Stimulated activated CD8-positive, alpha-beta memory T cell treated with anti-CD3 and anti-CD28 coated beads, Interleukin-7, amount 100 ng/mL, for 24 hours (primary cell): ENCODE measurements at regions not wholly inside any gene's neighbourhood (a gene's known extent, or its start where the extent isn't known, plus 50 kb on each side); places are given as distances from the start of the nearest gene placed in this dataset.

Experiments
- DNase-seq: peaks from one replicate; pipeline ENCODE4 v3.0.0-alpha.2; 2020; ENCODE audit warnings: low read depth

DNA sequence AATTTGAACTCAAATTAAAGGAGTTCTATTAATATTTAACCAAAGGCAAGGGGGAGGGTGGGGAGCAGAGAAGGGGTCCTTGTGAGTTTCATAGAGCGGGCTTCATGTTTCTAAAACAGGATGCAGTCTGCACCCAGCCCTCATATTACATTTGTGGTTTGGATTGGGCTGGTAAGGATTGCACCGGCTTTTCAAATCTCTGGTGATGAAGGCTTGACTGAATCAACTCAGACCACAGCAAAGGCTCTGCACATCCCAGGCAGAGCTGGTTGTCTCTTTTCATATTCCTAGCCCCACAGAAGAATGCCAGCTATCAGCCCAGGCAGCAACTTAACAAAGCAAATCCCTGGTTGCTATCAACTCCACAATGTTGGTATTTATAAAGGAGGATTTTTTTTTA lies 1221.4 kb downstream of the VRK1 start:
- no peak for DNase-seq

DNA sequence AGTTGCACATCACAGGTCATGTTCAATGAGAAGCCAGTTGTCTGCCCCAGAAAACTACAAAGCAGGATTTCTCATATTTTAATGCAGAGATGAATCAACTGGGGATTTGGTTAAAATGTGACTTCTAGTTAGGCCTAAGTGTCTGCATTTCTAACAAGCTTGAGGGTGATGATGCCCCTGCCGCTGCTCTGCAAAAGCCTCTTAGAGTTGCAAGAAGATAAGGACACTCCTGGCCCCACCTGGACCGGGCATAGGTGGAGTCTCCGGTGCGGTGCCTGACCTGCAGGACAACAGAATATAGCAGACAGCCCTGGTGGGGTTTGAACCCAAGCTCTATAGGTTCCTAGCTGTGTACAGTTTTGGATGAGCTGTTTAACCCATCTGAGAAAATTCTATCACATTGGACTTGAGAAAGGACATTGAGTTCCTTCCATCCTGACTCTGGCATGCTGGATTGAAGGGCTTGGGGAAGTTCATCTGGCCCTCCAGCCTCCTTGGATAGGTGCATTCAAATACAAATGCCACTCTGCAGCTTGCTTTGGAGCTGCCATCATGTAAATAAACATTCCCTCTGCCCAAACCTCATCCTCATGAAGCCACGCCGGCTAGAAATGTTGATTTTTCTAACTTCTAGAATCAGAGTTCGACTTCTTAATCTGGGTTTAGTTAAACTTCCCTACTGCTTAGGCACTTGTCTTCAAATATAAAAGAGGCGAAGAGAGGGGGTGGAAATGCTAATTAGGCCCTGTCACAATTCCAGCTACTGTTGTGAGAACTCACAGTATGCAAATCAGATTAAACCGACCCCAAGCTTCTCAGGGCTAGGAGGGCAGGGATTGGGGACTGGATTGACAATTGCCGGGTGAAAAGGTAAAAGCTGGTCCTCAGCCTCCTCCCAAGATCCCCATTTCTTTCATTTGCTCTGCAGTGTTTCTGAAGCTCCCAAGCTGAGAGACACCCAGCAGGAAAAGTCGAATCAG lies 1225.6 kb downstream of the VRK1 start:
- DNase-seq, result no peak

- DNase-seq, result no peak
These were observed 1231.0 kb downstream of the VRK1 start for GRCh38 chr14:98028162-98028561.

GRCh38 chr14:98035396-98035795 lies 1236.6 kb downstream of the BCL11B start:
- no peak for DNase-seq

GRCh38 chr14:98037831-98038230 lies 1234.2 kb downstream of the BCL11B start:
- no peak for DNase-seq

DNA sequence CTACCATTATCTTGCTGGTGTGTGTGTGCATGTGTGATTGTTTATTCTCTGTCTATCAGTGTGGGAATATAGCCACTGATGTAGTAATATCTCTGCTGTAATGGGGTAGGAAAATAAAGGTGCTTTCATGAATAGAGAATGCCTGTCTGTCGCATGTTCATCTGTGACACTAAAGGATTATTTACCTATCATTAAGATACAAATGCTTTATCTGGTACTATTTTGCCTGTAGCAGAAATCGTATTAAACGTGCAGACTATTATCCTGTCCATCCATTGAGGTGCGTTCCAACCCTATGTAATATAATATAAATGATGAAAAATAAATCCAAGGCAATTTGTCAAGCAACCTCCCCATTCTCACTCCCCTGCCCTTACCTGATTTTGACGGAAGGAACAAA lies 1215.1 kb downstream of the BCL11B start:
- DNase-seq, result no peak

- DNase-seq, result no peak
These were observed 1212.9 kb downstream of the BCL11B start for GRCh38 chr14:98059106-98059505.

DNA sequence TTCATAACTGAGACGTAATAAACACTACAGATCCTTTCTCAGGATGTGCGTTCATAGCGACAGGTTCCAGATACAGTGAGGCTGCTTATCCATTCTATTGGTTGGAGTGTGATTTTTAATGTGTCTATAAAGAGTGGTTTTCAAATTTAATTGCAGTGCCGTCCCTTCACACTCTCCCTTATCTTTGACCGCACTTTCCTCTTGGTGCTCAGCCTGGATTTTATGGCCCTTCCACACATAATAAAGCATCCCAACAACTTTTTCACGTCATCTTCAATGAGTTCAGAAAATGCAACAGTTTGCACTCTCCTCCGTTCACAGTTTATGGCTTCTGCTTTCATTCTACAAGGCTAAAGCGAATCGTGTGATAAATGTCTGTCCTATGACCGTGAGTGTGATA lies 1209.9 kb downstream of the BCL11B start:
- DNase-seq, result no peak

- DNase-seq, result no peak
These were observed 1202.3 kb downstream of the BCL11B start for GRCh38 chr14:98069712-98070171.

GRCh38 chr14:98070536-98070935 lies 1201.5 kb downstream of the BCL11B start:
- DNase-seq, result no peak

GRCh38 chr14:98074111-98074510 lies 1197.9 kb downstream of the BCL11B start:
- no peak for DNase-seq

- no peak for DNase-seq
These were observed 1194.8 kb downstream of the BCL11B start for GRCh38 chr14:98077176-98077575.

DNA sequence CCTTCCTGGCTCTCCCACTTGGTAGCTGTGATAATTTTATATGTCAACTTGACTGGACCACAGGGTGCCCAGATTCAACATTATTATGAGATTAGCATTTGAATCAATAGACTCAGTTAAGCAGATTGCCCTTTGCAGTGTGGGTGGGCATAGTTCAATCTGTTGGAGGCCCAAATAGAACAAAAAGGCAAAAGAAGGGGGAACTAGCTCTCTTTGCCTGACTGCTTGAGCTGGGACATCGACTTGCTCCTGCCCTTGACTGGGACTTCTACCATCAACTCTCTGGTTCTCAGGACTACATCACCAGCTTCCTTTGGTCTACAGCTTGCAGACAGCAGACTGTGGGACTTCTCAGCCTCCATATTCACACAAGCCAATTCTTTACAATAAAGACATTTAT lies 1189.2 kb downstream of the BCL11B start:
- DNase-seq, result no peak

GRCh38 chr14:98085751-98086150 lies 1186.2 kb downstream of the BCL11B start:
- no peak for DNase-seq

- no peak for DNase-seq
These were observed 1178.9 kb downstream of the BCL11B start for GRCh38 chr14:98093111-98093510.

- no peak for DNase-seq
These were observed 1172.5 kb downstream of the BCL11B start for GRCh38 chr14:98099527-98099926.

GRCh38 chr14:98101323-98101722 lies 1170.7 kb downstream of the BCL11B start:
- DNase-seq, result no peak

- no peak for DNase-seq
These were observed 1168.3 kb downstream of the BCL11B start for GRCh38 chr14:98103705-98104104.

DNA sequence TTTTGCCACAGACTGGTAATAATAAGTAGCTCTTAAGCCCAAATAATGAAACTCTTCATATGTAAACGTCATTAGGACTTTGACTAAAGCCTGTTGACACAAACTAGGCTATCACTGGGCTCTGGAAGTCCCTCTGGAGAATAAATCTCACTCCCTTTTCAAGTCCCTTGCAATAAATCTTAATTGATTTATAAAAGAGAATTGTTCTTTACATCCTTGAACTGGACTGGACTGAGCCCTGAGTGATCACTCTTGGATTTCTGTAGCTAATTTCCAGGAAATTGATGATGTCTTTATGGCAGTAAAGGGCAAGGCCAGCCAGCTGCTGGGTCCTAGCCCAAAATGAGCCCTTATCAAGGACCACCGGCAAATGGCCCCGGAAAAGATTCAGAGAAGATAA lies 1162.7 kb downstream of the BCL11B start:
- no peak for DNase-seq

- no peak for DNase-seq
These were observed 1159.7 kb downstream of the BCL11B start for GRCh38 chr14:98112194-98112780.

DNA sequence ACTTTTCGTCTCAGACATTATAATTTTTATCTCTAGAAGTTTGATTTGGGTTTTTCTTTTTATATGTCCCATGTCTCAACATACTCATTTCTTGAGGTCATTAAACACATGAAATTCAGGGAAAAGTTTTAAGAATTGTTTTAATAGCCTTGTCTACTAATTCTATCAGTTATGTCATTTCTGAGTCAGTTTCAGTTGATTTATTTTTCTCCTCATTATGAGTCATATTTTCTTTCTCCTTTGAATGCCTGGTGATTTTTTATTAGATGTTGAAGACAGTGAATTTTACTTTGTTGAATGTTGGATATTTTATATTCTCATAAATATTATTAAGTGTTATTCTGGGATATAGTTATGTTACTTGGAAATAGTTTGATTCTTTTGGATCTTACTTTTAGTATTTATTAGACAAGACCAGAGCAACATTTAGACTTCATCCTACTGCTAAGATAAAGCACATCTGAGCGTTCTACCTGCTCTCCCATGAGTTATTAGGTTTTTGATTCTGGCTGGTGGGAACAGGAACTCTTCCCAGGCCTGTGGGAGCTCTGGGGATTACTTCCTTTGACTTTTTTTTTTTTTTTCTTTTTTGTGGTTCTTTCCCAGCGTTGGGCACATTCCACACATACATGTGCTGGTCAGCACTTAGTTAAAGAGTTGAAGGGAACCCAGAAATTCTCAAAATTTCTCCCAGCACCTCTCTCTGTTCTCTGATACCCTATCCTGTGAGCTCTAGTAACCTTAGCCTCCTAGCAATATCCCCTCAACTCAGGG lies 1157.7 kb downstream of the BCL11B start:
- DNase-seq, result no peak

- DNase-seq, result no peak
These were observed 1157.1 kb downstream of the BCL11B start for GRCh38 chr14:98114946-98115345.

- DNase-seq, result no peak
These were observed 1153.2 kb downstream of the BCL11B start for GRCh38 chr14:98118749-98119148.
